Prostate gland (tissue), 2 donors: ENCODE measurements at regions not wholly inside any gene's neighbourhood (a gene's known extent, or its start where the extent isn't known, plus 50 kb on each side); places are given as distances from the start of the nearest gene placed in this dataset.

Experiments used
- DNase-seq: peaks from one replicate; pipeline ENCODE4 v3.0.0-alpha.2; 2019; ENCODE audit warnings: low spot score
- H3K27ac ChIP-seq, 2 donors: fragments of 200-600 bp; sonication (generic); 2 replicates each; pipeline ENCODE4 v1.5.1; 2017 to 2019
- H3K27me3 ChIP-seq: fragments of 200-600 bp; sonication (generic); replicated peaks from 2 replicates; pipeline ENCODE4 v1.5.1; 2019; ENCODE audit not compliant: insufficient read depth
- H3K36me3 ChIP-seq, 2 donors: fragments of 200-600 bp; sonication (generic); 1 replicate in 1 of 2; 2 replicates in 1 of 2; pipeline versions ENCODE4 v1.5.1 to v1.8.1; 2017 to 2019
- H3K4me1 ChIP-seq: fragments of 200-600 bp; sonication (generic); replicated peaks from 2 replicates; pipeline ENCODE4 v1.5.1; 2019
- H3K4me3 ChIP-seq, 2 donors: fragments of 200-600 bp; sonication (generic); 2 replicates each; pipeline ENCODE4 v1.5.1; 2017 to 2019
- H3K9me3 ChIP-seq: fragments of 200-600 bp; sonication (generic); 2 replicates; pipeline ENCODE4 v1.5.1; 2017
- CTCF ChIP-seq, 4 experiments: fragments of 200-600 bp in 2 of 4; fragments of 450-650 bp in 2 of 4; sonication (generic) in 2 of 4; IDR thresholded peaks; 1 replicate in 3 of 4; 2 replicates in 1 of 4; pipeline ENCODE4 v1.5.1; 2016 to 2019; ENCODE audit warnings: antibody characterized with exemption in 4 of 4, mild to moderate bottlenecking in 2 of 4, moderate library complexity in 2 of 4
- POLR2A ChIP-seq: fragments of 450-650 bp; IDR thresholded peaks from one replicate; pipeline ENCODE4 v1.6.1; 2016; ENCODE audit warnings: antibody characterized with exemption, mild to moderate bottlenecking
- POLR2AphosphoS5 ChIP-seq: sonication (generic); formaldehyde crosslinking; IDR thresholded peaks from one replicate; pipeline ENCODE4 v1.6.1; 2017; ENCODE audit warnings: antibody characterized with exemption
- WGBS: methylation state at CpG from one replicate; pipeline ENCODE4 v1.1.5; 2018; 5-methylcytosine and 5-hydroxymethylcytosine counted together
- intact Hi-C: fragments of 100-400 bp; cut with DNase I; formaldehyde crosslinking; loops from one replicate; pipeline ENCODE4 v1.14.2; 2022

DNA sequence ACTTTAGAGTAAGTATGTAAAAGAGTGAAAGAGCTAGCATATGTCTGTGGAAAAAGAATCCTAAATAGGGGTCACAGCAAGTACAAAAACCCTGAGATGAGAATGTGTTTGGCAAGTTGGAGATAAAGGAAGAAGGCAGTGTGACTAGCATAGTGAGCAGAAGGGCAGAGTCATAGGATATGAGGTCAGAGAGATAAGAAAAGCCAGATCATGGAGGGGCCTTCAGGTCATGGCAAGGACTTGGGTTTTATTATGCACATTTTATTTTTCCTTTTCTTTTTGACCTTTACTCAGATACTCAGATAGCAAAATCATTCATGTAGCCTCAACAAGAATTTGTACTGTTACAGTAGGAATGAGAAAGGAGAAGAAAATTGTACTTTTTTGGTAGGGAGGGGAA is 138.0 kb downstream of the GJA1 start:
- no peaks in the 10 kb centered on the region for H3K9me3 ChIP-seq
- no peak overlapping the region for H3K27ac ChIP-seq
- no peak overlapping the region for H3K4me3 ChIP-seq
- H3K4me1 ChIP-seq = no peaks in the 10 kb centered on the region
- DNase-seq = no peak
- H3K36me3 ChIP-seq = no peaks in the 10 kb centered on the region
- H3K27me3 ChIP-seq = no peaks in the 10 kb centered on the region
- intact Hi-C loops = no loop called here
- TF ChIP-seq POLR2A (no peak), POLR2AphosphoS5 (no peak), CTCF (IDR thresholded peaks at IDR 0.05) (no peak)

DNA sequence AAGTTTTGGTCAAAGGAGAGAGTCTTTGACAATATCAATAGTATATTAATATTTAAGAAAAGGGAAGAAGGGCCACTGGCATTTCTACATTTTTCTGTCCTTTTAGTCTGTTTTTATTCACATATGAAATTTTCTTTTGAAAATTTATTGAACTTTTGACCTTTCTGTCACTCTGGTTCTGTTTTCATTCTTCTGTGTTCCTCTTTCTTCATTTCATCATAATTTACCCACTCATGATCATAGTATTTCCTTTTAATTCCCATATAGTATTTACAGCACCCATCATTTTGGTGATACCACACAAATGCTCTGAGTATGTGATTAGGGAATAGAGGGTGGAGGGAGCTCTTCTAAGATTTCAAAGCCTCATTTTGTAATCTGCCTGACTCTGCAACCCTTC is 142.8 kb downstream of the GJA1 start:
- TF ChIP-seq CTCF (IDR thresholded peaks at IDR 0.05) (no peak), POLR2A (no peak), POLR2AphosphoS5 (no peak)
- intact Hi-C loops = no loop called here
- no peak for DNase-seq
- Histone ChIP-seq H3K36me3 (no peaks in the 10 kb centered on the region), H3K27ac (no peak overlapping the region), H3K4me3 (no peak overlapping the region), H3K4me1 (no peaks in the 10 kb centered on the region), H3K27me3 (no peaks in the 10 kb centered on the region), H3K9me3 (no peaks in the 10 kb centered on the region)

DNA sequence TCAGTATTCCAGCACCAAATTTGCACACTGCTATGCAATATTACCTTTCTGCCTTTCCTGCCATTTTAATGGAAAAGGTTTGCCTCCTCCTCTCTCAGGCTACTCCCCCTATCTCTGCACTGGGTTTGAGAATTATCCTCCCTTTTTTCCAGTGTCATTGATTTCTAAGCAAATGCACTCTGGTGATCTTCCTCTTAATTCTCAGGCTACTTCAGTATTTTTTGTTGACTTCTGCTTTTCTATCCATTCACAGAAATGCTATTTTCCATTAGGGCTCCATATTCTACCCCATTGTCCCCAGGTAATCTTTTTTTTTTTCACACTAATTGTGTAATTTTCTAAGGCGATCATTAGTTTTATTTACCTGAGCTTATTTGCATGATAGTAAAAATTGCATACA is 144.0 kb downstream of the GJA1 start:
- intact Hi-C loops = no loop called here
- Histone ChIP-seq H3K9me3 (no peaks in the 10 kb centered on the region), H3K27ac (no peak overlapping the region), H3K4me1 (no peaks in the 10 kb centered on the region), H3K4me3 (no peak overlapping the region), H3K36me3 (no peaks in the 10 kb centered on the region), H3K27me3 (no peaks in the 10 kb centered on the region)
- DNase-seq = no peak
- no peak for TF ChIP-seq CTCF (IDR thresholded peaks at IDR 0.05)
- no peak for TF ChIP-seq POLR2AphosphoS5
- no peak for TF ChIP-seq POLR2A
- WGBS = 100% methylated on average over 1 of the region's 1 CpG

GRCh38 chr6:121581327-121581726 is 145.9 kb downstream of the GJA1 start:
- Histone ChIP-seq H3K9me3 (no peaks in the 10 kb centered on the region), H3K4me1 (no peaks in the 10 kb centered on the region), H3K4me3 (no peak overlapping the region), H3K36me3 (no peaks in the 10 kb centered on the region), H3K27me3 (no peaks in the 10 kb centered on the region), H3K27ac (no peak overlapping the region)
- TF ChIP-seq POLR2AphosphoS5 = no peak
- no peak for TF ChIP-seq POLR2A
- TF ChIP-seq CTCF (IDR thresholded peaks at IDR 0.05) = no peak
- no peak for DNase-seq
- intact Hi-C loops = loop anchor here (10.0 kb wide), 1 partner anchor 67 kb away; no protein-coding TSS in a partner anchor
- 86% methylated on average over 2 of the region's 2 CpGs for WGBS

- Histone ChIP-seq H3K9me3 (no peaks in the 10 kb centered on the region), H3K27ac (no peak overlapping the region), H3K4me3 (no peak overlapping the region), H3K36me3 (no peaks in the 10 kb centered on the region), H3K27me3 (no peaks in the 10 kb centered on the region), H3K4me1 (no peaks in the 10 kb centered on the region)
- DNase-seq = no peak
- WGBS = 96% methylated on average over 3 of the region's 3 CpGs
- intact Hi-C loops = loop anchor here (10.0 kb wide), 1 partner anchor 67 kb away; no protein-coding TSS in a partner anchor
- no peak for TF ChIP-seq POLR2A
- no peak for TF ChIP-seq POLR2AphosphoS5
- no peak for TF ChIP-seq CTCF (IDR thresholded peaks at IDR 0.05)
These were observed 146.8 kb downstream of the GJA1 start for GRCh38 chr6:121582262-121582661.
